ENCODE measurements at regions not wholly inside any gene's neighbourhood (a gene's known extent, or its start where the extent isn't known, plus 50 kb on each side); places are given as distances from the start of the nearest gene placed in this dataset.

DNA sequence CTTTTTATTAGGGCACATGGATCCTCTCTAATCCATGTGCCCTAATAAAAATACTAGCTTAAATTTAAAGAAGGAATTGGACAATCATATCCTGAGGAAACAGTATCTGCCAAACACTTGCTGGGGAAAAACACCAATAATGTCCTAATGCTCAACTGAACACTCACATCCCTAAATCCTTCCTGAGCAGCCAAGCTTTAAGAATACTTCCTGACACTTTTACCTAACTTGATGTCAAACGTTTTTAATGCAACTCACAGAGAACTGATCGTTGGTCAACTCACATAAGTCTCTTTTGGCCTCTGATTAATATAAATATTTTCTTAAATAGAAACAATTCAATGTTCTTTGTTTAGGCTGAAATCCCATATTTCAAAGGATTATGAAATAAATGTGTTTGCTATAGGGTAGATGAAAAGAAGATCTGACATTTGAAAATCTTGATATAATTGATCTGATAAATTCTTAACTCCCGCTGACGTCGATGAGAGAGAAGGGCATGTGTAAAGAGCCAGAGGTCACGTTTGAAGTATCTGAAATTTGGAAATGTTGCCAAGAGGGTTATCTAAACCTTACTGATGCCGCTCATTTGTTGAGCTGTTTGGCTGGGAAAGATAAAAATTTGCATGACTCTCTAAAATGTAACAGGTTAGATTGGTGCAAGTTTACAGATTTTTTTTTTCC is 122.8 kb upstream of the RHOBTB1 start (continued):
- TF ChIP-seq, protein P1, sequence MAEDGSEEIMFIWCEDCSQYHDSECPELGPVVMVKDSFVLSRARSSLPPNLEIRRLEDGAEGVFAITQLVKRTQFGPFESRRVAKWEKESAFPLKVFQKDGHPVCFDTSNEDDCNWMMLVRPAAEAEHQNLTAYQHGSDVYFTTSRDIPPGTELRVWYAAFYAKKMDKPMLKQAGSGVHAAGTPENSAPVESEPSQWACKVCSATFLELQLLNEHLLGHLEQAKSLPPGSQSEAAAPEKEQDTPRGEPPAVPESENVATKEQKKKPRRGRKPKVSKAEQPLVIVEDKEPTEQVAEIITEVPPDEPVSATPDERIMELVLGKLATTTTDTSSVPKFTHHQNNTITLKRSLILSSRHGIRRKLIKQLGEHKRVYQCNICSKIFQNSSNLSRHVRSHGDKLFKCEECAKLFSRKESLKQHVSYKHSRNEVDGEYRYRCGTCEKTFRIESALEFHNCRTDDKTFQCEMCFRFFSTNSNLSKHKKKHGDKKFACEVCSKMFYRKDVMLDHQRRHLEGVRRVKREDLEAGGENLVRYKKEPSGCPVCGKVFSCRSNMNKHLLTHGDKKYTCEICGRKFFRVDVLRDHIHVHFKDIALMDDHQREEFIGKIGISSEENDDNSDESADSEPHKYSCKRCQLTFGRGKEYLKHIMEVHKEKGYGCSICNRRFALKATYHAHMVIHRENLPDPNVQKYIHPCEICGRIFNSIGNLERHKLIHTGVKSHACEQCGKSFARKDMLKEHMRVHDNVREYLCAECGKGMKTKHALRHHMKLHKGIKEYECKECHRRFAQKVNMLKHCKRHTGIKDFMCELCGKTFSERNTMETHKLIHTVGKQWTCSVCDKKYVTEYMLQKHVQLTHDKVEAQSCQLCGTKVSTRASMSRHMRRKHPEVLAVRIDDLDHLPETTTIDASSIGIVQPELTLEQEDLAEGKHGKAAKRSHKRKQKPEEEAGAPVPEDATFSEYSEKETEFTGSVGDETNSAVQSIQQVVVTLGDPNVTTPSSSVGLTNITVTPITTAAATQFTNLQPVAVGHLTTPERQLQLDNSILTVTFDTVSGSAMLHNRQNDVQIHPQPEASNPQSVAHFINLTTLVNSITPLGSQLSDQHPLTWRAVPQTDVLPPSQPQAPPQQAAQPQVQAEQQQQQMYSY (CRISPR knock-in tag; IDR thresholded peaks at IDR 0.05) = no peak
- TF ChIP-seq HNF4G (IDR thresholded peaks at IDR 0.05; ENCODE audit: borderline replicate concordance, low read depth, low read length) = peak; percentile 51; the same call in 1 of the 2 replicates
- no peak for TF ChIP-seq HNF4G (CRISPR knock-in tag; IDR thresholded peaks at IDR 0.05; ENCODE audit: borderline replicate concordance, low read depth)
- peak; percentile 99 for TF ChIP-seq TCF7 (IDR thresholded peaks at IDR 0.05; ENCODE audit: low read depth)
- TF ChIP-seq ONECUT2 (CRISPR knock-in tag; IDR thresholded peaks at IDR 0.05) = peak; percentile 88
- TF ChIP-seq ZC3H13 (CRISPR knock-in tag; IDR thresholded peaks at IDR 0.05) = no peak
- peak; percentile 42; the same call in 1 of the 2 replicates for TF ChIP-seq TFDP2 (CRISPR knock-in tag; IDR thresholded peaks at IDR 0.05)
- peak; percentile 66 for TF ChIP-seq HNF1A (IDR thresholded peaks at IDR 0.05; ENCODE audit: low read depth)
- peak; percentile 85; the same call in 1 of the 2 replicates for TF ChIP-seq HNF1A (CRISPR knock-in tag; IDR thresholded peaks at IDR 0.05; ENCODE audit: borderline replicate concordance)
- TF ChIP-seq PHF21A (CRISPR knock-in tag; IDR thresholded peaks at IDR 0.05) = peak; percentile 49; the same call in 1 of the 2 replicates
- peak; percentile 79; the same call in 1 of the 2 replicates for TF ChIP-seq HMG20A (CRISPR knock-in tag; IDR thresholded peaks at IDR 0.05; ENCODE audit: borderline replicate concordance)
- TF ChIP-seq FOSL2 (CRISPR knock-in tag; IDR thresholded peaks at IDR 0.05) = peak; percentile 40; the same call in 1 of the 2 replicates
- peak; percentile 100 for TF ChIP-seq ISL2 (CRISPR knock-in tag; IDR thresholded peaks at IDR 0.05)
- no peak for TF ChIP-seq SYNCRIP (IDR thresholded peaks at IDR 0.05; ENCODE audit: insufficient read depth, low read depth, low read length)
- peak; percentile 93; the same call in 1 of the 2 replicates for TF ChIP-seq NCOR1 (IDR thresholded peaks at IDR 0.05; ENCODE audit: borderline replicate concordance, low read length)
- TF ChIP-seq LBX2 (CRISPR knock-in tag; IDR thresholded peaks at IDR 0.05; ENCODE audit: borderline replicate concordance) = no peak
- no peak for TF ChIP-seq SP1 (IDR thresholded peaks at IDR 0.05)
- TF ChIP-seq SP1 (CRISPR knock-in tag; IDR thresholded peaks at IDR 0.05) = no peak
- peak; percentile 57; the same call in 1 of the 2 replicates for TF ChIP-seq SOX13 (IDR thresholded peaks at IDR 0.05)
- peak in 1 of 2 experiments; percentile 88; a peak in 2 of 4 replicates for TF ChIP-seq SOX13 (CRISPR knock-in tag; conservative IDR thresholded peaks at IDR 0.05 in 1 of 2, IDR thresholded peaks at IDR 0.05 in 1 of 2)
